ENCODE measurements at regions not wholly inside any gene's neighbourhood (a gene's known extent, or its start where the extent isn't known, plus 50 kb on each side); places are given as distances from the start of the nearest gene placed in this dataset.

DNA sequence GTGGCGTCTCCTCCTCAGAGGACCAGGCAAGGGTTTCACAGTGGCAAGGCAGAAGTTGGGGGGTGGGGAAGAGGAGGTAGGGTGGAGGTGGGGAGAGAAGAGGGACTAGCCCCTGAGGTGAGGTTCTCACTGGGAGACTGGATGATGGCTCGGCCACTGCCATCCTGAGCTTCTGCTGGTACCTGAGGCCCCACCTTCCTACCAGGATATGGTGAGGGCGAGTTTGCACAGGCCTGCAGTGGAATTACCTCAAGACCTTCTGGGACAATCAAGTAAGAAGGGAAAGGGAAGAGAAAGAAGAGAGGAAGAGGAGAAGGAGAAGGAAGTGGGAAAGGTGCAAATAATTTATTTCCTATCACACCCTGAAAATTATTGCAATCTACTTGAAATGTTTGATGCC is 111.8 kb upstream of the GDF10 start:
- TF ChIP-seq, protein P1, sequence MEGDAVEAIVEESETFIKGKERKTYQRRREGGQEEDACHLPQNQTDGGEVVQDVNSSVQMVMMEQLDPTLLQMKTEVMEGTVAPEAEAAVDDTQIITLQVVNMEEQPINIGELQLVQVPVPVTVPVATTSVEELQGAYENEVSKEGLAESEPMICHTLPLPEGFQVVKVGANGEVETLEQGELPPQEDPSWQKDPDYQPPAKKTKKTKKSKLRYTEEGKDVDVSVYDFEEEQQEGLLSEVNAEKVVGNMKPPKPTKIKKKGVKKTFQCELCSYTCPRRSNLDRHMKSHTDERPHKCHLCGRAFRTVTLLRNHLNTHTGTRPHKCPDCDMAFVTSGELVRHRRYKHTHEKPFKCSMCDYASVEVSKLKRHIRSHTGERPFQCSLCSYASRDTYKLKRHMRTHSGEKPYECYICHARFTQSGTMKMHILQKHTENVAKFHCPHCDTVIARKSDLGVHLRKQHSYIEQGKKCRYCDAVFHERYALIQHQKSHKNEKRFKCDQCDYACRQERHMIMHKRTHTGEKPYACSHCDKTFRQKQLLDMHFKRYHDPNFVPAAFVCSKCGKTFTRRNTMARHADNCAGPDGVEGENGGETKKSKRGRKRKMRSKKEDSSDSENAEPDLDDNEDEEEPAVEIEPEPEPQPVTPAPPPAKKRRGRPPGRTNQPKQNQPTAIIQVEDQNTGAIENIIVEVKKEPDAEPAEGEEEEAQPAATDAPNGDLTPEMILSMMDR (IDR thresholded peaks at IDR 0.05; ENCODE audit: low read length), result no peak
- TF ChIP-seq EZH2 (IDR thresholded peaks at IDR 0.05; ENCODE audit: borderline replicate concordance, low read length), result no peak
